ENCODE measurements at regions not wholly inside any gene's neighbourhood (a gene's known extent, or its start where the extent isn't known, plus 50 kb on each side); places are given as distances from the start of the nearest gene placed in this dataset.
A peak's percentile ranks its signal among the peaks of the same experiment; 100 is the strongest.

DNA sequence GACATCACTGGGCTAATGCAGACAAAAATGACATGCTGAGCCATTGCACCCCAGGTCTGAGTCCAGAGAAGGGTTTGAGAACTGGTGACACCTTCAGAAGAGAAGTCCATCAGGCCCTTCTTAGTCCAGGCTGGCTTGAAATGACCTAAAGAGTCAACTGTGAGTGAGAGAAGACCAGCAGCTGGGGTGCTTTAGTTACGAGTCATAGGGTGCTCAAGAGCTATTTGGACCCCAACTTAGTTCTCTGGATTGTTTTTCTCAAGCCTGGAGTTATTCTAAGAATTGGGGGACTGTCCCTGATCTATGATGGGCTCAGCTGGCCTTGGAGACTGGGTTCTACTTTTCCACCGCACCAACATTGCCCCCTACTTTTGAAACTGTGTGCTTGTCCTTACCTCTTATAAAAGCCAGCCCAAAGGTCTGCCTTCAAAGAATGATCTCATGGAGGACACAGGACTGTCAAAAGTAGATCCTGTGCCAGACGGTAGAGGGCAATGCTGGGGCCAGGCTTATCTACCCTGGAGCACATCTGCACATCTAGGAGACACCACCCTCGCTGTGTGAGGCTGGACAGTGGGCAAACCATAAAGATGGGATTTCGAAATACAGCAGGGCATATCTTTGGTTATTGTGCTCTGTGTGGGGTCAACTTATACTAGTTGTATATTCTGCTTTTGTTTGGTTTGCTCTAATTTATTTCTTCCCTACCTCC, 333.0 kb upstream of the SLC14A2 start:
- TF ChIP-seq, protein P1, sequence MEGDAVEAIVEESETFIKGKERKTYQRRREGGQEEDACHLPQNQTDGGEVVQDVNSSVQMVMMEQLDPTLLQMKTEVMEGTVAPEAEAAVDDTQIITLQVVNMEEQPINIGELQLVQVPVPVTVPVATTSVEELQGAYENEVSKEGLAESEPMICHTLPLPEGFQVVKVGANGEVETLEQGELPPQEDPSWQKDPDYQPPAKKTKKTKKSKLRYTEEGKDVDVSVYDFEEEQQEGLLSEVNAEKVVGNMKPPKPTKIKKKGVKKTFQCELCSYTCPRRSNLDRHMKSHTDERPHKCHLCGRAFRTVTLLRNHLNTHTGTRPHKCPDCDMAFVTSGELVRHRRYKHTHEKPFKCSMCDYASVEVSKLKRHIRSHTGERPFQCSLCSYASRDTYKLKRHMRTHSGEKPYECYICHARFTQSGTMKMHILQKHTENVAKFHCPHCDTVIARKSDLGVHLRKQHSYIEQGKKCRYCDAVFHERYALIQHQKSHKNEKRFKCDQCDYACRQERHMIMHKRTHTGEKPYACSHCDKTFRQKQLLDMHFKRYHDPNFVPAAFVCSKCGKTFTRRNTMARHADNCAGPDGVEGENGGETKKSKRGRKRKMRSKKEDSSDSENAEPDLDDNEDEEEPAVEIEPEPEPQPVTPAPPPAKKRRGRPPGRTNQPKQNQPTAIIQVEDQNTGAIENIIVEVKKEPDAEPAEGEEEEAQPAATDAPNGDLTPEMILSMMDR (conservative IDR thresholded peaks at IDR 0.05), result peak; percentile 14; the same call in 1 of the 2 replicates
- TF ChIP-seq ZFX (IDR thresholded peaks at IDR 0.05), result no peak

All from C4-2B (cell line).